Pancreas (tissue), 10 donors: ENCODE measurements at regions not wholly inside any gene's neighbourhood (a gene's known extent, or its start where the extent isn't known, plus 50 kb on each side); places are given as distances from the start of the nearest gene placed in this dataset.
"Not testable (repeated sequence)": the region's sequence is repeated elsewhere in the genome, so short reads cannot be mapped to it uniquely, and the experiment has no call there.

Source experiments
- ATAC-seq, 4 donors: fragments of 200-7000 bp; cut with Tn5 transposase; one replicate each; pipeline versions ENCODE4 v1.8.0 to v1.9.1; 2020; ENCODE audit warnings: mild to moderate bottlenecking in 4 of 4, moderate library complexity in 4 of 4
- DNase-seq, 6 donors: peaks; one replicate each; pipeline ENCODE4 v3.0.0-alpha.2; 2020
- FAIRE-seq: peaks from 2 replicates; lab custom pipeline; 2012; peaks lifted over from hg19 to GRCh38; lab: Jason Lieb, UNC
- H3K27ac ChIP-seq, 4 donors: fragments of 200-600 bp; sonication (generic); 1 replicate in 3 of 4; 2 replicates in 1 of 4; pipeline versions ENCODE4 v1.5.0 to v1.8.0; 2020
- H3K27me3 ChIP-seq, 4 donors: fragments of 200-600 bp; one replicate each; pipeline ENCODE4 v1.8.0; 2021
- H3K36me3 ChIP-seq, 3 donors: fragments of 200-600 bp; sonication (generic) in 1 of 3; one replicate each; pipeline versions ENCODE4 v1.5.0 to v1.8.0; 2020 to 2021
- H3K4me1 ChIP-seq, 3 donors: fragments of 200-600 bp; one replicate each; pipeline ENCODE4 v1.8.0; 2021
- H3K4me3 ChIP-seq, 4 donors: fragments of 200-600 bp; sonication (generic) in 2 of 4; one replicate each; pipeline versions ENCODE4 v1.5.0 to v1.8.0; 2020 to 2021
- H3K9me3 ChIP-seq, 4 donors: fragments of 200-600 bp; one replicate each; pipeline ENCODE4 v1.8.0; 2021
- CTCF ChIP-seq, 4 donors: fragments of 200-600 bp; sonication (generic) in 3 of 4; IDR thresholded peaks; one replicate each; pipeline versions ENCODE4 v1.5.0 to v1.8.0; 2021; ENCODE audit warnings: antibody characterized with exemption in 4 of 4
- WGBS, 2 donors: extraction: QIAGEN DNeasy Blood & Tissue Kit; methylation state at CpG; one replicate each; pipeline ENCODE4 v1.1.7; 2013; 5-methylcytosine and 5-hydroxymethylcytosine counted together
- intact Hi-C, 3 donors: fragments of 100-400 bp; cut with DNase I; formaldehyde crosslinking; loops; one replicate each; pipeline versions ENCODE4 v1.11.1 to v1.14.2; 2022
- donor health status: healthy with polysubstance abuse.
- donor health status: DM: no; HTN: no; CAD: no; lungs with moderate emphysema.
- donor health status: DM: no; HTN: no; CAD: no.
- donor health status: control.
- donor health status: control.
- donor health status: Bipolar disorder and iron deficiency.
- donor health status: DM: yes; HTN: yes; CAD: no.
- donor health status: DM: no; HTN: no; CAD: no.
- donor health status: DM: no; HTN: no; CAD: no.
- donor health status: DM: yes; HTN: yes; CAD: no.

GRCh38 chrX:66876776-66877175 lies 237.9 kb upstream of the EDA2R start:
- H3K4me1 ChIP-seq: no peaks in the 10 kb centered on the region
- DNase-seq (no peak), ATAC-seq (no peak), FAIRE-seq (no peak)
- no peaks in the 10 kb centered on the region for H3K9me3 ChIP-seq
- H3K27me3 ChIP-seq: peaks cover 0 to 5% (median 0%) of the 10 kb centered on the region in 4 donors
- H3K27ac ChIP-seq: no peak overlapping the region
- H3K36me3 ChIP-seq: no peaks in the 10 kb centered on the region
- WGBS, 2 donors: 8 to 16% methylated on average over 2 of the region's 2 CpGs
- no peak overlapping the region for H3K4me3 ChIP-seq
- no peak for TF ChIP-seq CTCF (IDR thresholded peaks at IDR 0.05)
- intact Hi-C loops: no loop called here

GRCh38 chrX:66872771-66873170 lies 233.9 kb upstream of the EDA2R start:
- H3K4me1 ChIP-seq: no peaks in the 10 kb centered on the region
- H3K4me3 ChIP-seq: no peak overlapping the region
- no peak overlapping the region for H3K27ac ChIP-seq
- TF ChIP-seq CTCF (IDR thresholded peaks at IDR 0.05): no peak
- no peaks in the 10 kb centered on the region for H3K9me3 ChIP-seq
- H3K27me3 ChIP-seq: peaks cover 0 to 9% (median 0%) of the 10 kb centered on the region in 4 donors
- intact Hi-C loops: no loop called here
- DNase-seq (no peak), FAIRE-seq (no peak), ATAC-seq (no peak)
- no peaks in the 10 kb centered on the region for H3K36me3 ChIP-seq

- H3K36me3 ChIP-seq: no peaks in the 10 kb centered on the region
- FAIRE-seq (peak; percentile 43), ATAC-seq (no peak), DNase-seq (peak in 1 of 6 donors; percentile 9)
- H3K4me1 ChIP-seq: no peaks in the 10 kb centered on the region
- TF ChIP-seq CTCF (IDR thresholded peaks at IDR 0.05): no peak
- no peak overlapping the region for H3K4me3 ChIP-seq
- WGBS, 2 donors: 47 to 53% methylated on average over 2 of the region's 2 CpGs
- H3K9me3 ChIP-seq: no peaks in the 10 kb centered on the region
- no peak overlapping the region for H3K27ac ChIP-seq
- H3K27me3 ChIP-seq: peaks cover 0 to 8% (median 0%) of the 10 kb centered on the region in 4 donors
- intact Hi-C loops: no loop called here
These were observed 224.8 kb upstream of the EDA2R start for GRCh38 chrX:66863721-66864120.

GRCh38 chrX:66833426-66833825 lies 194.5 kb upstream of the EDA2R start:
- H3K27me3 ChIP-seq: no peaks in the 10 kb centered on the region
- DNase-seq: no peak
- FAIRE-seq: no peak
- no peaks in the 10 kb centered on the region for H3K36me3 ChIP-seq
- 34 to 59% methylated on average over 1 of the region's 1 CpG for whole genome bisulfite sequencing, 2 donors
- H3K9me3 ChIP-seq: no peaks in the 10 kb centered on the region
- H3K27ac ChIP-seq: no peak overlapping the region
- intact Hi-C loops: no loop called here
- ATAC-seq: no peak
- H3K4me1 ChIP-seq: no peaks in the 10 kb centered on the region
- TF ChIP-seq CTCF (IDR thresholded peaks at IDR 0.05): no peak
- no peak overlapping the region for H3K4me3 ChIP-seq

GRCh38 chrX:66815227-66815626 lies 176.3 kb upstream of the EDA2R start:
- Histone ChIP-seq H3K4me3 (no peak overlapping the region), H3K4me1 (no peaks in the 10 kb centered on the region), H3K27me3 (peaks cover 0 to 9% (median 0%) of the 10 kb centered on the region in 4 donors), H3K9me3 (no peaks in the 10 kb centered on the region), H3K27ac (no peak overlapping the region), H3K36me3 (no peaks in the 10 kb centered on the region)
- ATAC-seq (no peak), FAIRE-seq (no peak), DNase-seq (no peak)
- WGBS, 2 donors: 28 to 42% methylated on average over 1 of the region's 1 CpG
- intact Hi-C loops: no loop called here
- no peak for TF ChIP-seq CTCF (IDR thresholded peaks at IDR 0.05)

GRCh38 chrX:66794514-66794913 lies 155.6 kb upstream of the EDA2R start:
- H3K4me1 ChIP-seq, H3K9me3 ChIP-seq, H3K27ac ChIP-seq, H3K36me3 ChIP-seq, FAIRE-seq, H3K4me3 ChIP-seq, DNase-seq, H3K27me3 ChIP-seq, ATAC-seq, intact Hi-C loops: not testable (repeated sequence)
- WGBS, 2 donors: 52 to 62% methylated on average over 5 of the region's 5 CpGs
